CD4-positive, alpha-beta memory T cell (primary cell): ENCODE measurements at regions not wholly inside any gene's neighbourhood (a gene's known extent, or its start where the extent isn't known, plus 50 kb on each side); places are given as distances from the start of the nearest gene placed in this dataset.

Source experiments
- CTCF ChIA-PET: fragments of 350-600 bp; sonication (Branson Sonifier 250); formaldehyde crosslinking; loops from one replicate; lab custom pipeline; 2021; ENCODE audit warnings: inconsistent platforms; ENCODE audit not compliant: partially characterized antibody; lab: Charles Lee
- POLR2A ChIA-PET: fragments of 350-600 bp; sonication (Branson Sonifier 250); formaldehyde crosslinking; loops from one replicate; lab custom pipeline; 2021; ENCODE audit not compliant: partially characterized antibody; lab: Charles Lee
- DNase-seq, 5 donors: peaks; one replicate each; pipeline versions ENCODE4 v3.0.0 to v3.0.0-alpha.2; 2020 to 2022; ENCODE audit warnings: mixed read lengths in 1 of 5
- H3K27ac ChIP-seq: one replicate; pipeline ENCODE4 v1.7.0; 2013; ENCODE audit warnings: low read depth, low read length
- H3K27me3 ChIP-seq: 2 replicates; pipeline ENCODE4 v1.7.0; 2013; ENCODE audit warnings: mild to moderate bottlenecking, low read length, moderate library complexity; ENCODE audit not compliant: insufficient read depth
- H3K36me3 ChIP-seq: 2 replicates; pipeline ENCODE4 v1.7.0; 2013; ENCODE audit warnings: mild to moderate bottlenecking, low read length, moderate library complexity; ENCODE audit not compliant: insufficient read depth
- H3K4me1 ChIP-seq: 2 replicates; pipeline ENCODE4 v1.7.0; 2013; ENCODE audit warnings: mild to moderate bottlenecking, low read length, moderate library complexity; ENCODE audit not compliant: insufficient read depth
- H3K4me3 ChIP-seq, 2 donors: one replicate each; pipeline ENCODE4 v1.7.0; 2013; ENCODE audit warnings: low read length in 2 of 2, mild to moderate bottlenecking in 1 of 2
- H3K9me3 ChIP-seq, 2 donors: one replicate each; pipeline ENCODE4 v1.7.0; 2013; ENCODE audit warnings: low read length in 2 of 2, control low read depth in 1 of 2; ENCODE audit not compliant: control insufficient read depth in 1 of 2
- H3K27ac Mint-ChIP-seq, 7 donors: one replicate each; pipeline ENCODE4 v1.8.0; 2020 to 2021; ENCODE audit warnings: mixed read lengths in 7 of 7, mild to moderate bottlenecking in 6 of 7, inconsistent platforms in 3 of 7, moderate library complexity in 3 of 7
- H3K27me3 Mint-ChIP-seq, 2 donors: one replicate each; pipeline ENCODE4 v1.8.0; 2020 to 2021; ENCODE audit warnings: mixed read lengths in 2 of 2
- H3K36me3 Mint-ChIP-seq, 2 donors: one replicate each; pipeline ENCODE4 v1.8.0; 2020 to 2021; ENCODE audit warnings: mixed read lengths in 2 of 2, inconsistent platforms in 1 of 2, mild to moderate bottlenecking in 1 of 2
- H3K4me1 Mint-ChIP-seq, 4 donors: one replicate each; pipeline ENCODE4 v1.8.0; 2020 to 2021; ENCODE audit warnings: mixed read lengths in 4 of 4, mild to moderate bottlenecking in 1 of 4
- H3K4me3 Mint-ChIP-seq, 8 donors: one replicate each; pipeline ENCODE4 v1.8.0; 2020 to 2021; ENCODE audit warnings: mixed read lengths in 8 of 8, mild to moderate bottlenecking in 7 of 8, moderate library complexity in 6 of 8, inconsistent platforms in 3 of 8
- H3K9me3 Mint-ChIP-seq, 8 donors: one replicate each; pipeline ENCODE4 v1.8.0; 2020 to 2021; ENCODE audit warnings: mixed read lengths in 8 of 8, mild to moderate bottlenecking in 5 of 8, inconsistent platforms in 3 of 8, moderate library complexity in 1 of 8
- intact Hi-C: fragments of 100-400 bp; cut with micrococcal nuclease; formaldehyde crosslinking; loops from one replicate; pipeline ENCODE4 v1.15.1; 2023

DNA sequence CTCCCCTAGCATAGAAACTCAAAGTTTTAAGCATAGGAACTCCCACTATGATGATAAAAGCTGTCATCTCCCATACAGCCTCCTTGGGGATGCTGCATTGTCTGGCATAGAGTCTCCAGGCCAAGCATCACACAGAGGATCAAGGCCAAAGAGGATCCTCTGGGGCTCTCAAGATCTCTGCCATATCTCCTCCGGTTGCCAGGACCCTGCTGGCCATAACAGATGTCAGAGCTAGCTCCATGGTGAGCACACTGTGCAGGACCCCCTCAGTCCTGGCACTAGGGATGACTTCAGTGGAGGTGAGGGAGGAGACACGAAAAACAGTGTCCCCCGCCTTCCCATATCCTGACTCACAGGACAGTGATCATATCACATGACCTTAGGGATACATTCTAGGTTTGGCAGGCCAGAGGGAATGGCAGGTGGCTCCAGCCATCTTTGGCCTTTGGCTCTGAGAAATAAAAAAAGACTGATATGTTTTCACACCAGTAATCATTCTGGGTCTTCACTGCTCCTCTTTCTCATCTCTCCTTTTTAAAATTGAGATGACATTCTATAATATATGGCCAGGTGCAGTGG lies 235.0 kb downstream of the MYCN start:
- Histone ChIP-seq H3K27ac (no peak overlapping the region), H3K4me3 (no peak overlapping the region), H3K4me1 (no peaks in the 10 kb centered on the region), H3K36me3 (no peaks in the 10 kb centered on the region), H3K9me3 (no peaks in the 10 kb centered on the region), H3K27me3 (no peaks in the 10 kb centered on the region)
- Mint-ChIP-seq H3K36me3 (no peaks in the 10 kb centered on the region), H3K4me1 (no peaks in the 10 kb centered on the region), H3K27ac (no peak overlapping the region), H3K27me3 (peaks cover 0 to 4% of the 10 kb centered on the region in 2 donors), H3K4me3 (no peak overlapping the region), H3K9me3 (peaks cover 0 to 4% (median 0%) of the 10 kb centered on the region in 8 donors)
- DNase-seq, result no peak
- intact Hi-C loops, result no loop called here
- ChIA-PET CTCF (no interaction called here), POLR2A (no interaction called here)

DNA sequence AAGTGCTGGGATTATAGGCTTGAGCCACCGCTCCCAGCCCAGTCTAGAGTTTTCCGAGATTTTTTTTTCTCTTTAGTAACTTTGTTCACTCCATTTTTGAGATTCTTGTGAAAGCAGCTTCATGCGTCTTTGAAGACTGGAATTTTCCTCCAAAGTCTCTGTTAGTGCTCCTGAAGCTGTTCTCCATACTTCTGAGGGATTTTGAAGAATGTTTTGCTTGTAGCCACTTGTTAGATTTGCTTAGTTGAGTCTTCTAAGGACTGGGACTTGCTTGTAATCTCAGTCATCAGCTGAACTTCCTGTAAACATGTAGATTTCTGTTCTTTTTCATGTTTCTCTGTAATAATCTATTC lies 234.3 kb downstream of the MYCN start:
- Histone ChIP-seq H3K27me3 (no peaks in the 10 kb centered on the region), H3K36me3 (no peaks in the 10 kb centered on the region), H3K9me3 (no peaks in the 10 kb centered on the region), H3K4me1 (no peaks in the 10 kb centered on the region), H3K4me3 (no peak overlapping the region), H3K27ac (no peak overlapping the region)
- DNase-seq, result no peak
- no peak overlapping the region for H3K4me3 Mint-ChIP-seq
- H3K36me3 Mint-ChIP-seq, result no peaks in the 10 kb centered on the region
- intact Hi-C loops, result no loop called here
- ChIA-PET POLR2A (no interaction called here), CTCF (no interaction called here)
- no peak overlapping the region for H3K27ac Mint-ChIP-seq
- peaks cover 0 to 2% of the 10 kb centered on the region in 2 donors for H3K27me3 Mint-ChIP-seq
- peaks cover 0 to 4% (median 0%) of the 10 kb centered on the region in 8 donors for H3K9me3 Mint-ChIP-seq
- no peaks in the 10 kb centered on the region for H3K4me1 Mint-ChIP-seq

DNA sequence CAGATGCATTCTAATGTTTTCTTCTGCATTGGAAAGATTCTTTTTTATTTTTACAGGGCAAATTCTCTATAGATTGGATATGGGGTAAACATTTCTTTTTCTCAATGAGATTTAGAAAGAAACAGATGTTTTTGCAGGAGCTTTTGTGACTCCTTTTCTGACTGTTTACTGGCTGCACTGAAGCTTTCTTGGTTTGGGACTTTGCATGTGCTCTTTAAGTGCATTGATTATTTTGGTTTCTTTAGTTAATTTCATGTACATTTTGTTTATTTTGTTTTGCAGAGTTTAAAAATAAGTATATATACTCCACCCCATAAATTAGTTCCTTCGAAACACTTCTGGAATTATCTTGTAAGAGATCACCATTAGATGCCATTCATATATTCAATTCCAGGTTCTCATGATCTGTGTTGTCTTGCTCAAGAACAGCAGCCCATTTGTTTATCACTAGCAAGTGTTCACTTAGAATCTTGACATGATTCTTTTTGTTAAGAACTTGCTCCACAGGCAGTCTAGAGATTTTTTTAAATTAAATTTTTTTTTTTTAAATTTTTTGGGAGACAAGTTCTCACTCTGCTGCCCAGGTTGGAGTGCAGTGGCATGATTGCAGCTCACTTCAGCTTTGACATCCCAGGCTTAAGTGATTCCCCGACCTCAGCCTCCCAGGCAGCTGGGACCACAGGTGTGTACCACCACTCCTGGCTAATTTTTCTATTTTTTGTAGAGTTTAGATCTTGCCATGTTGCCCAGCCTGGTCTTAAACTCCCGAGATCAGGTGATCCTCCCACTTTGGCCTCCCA lies 233.7 kb downstream of the MYCN start:
- peaks cover 0 to 4% (median 0%) of the 10 kb centered on the region in 8 donors for H3K9me3 Mint-ChIP-seq
- H3K4me1 Mint-ChIP-seq, result no peaks in the 10 kb centered on the region
- no peaks in the 10 kb centered on the region for H3K36me3 ChIP-seq
- no peak overlapping the region for H3K27ac ChIP-seq
- no peak overlapping the region for H3K4me3 Mint-ChIP-seq
- no peaks in the 10 kb centered on the region for H3K9me3 ChIP-seq
- DNase-seq, result no peak
- H3K4me1 ChIP-seq, result no peaks in the 10 kb centered on the region
- H3K27ac Mint-ChIP-seq, result no peak overlapping the region
- ChIA-PET CTCF (no interaction called here), POLR2A (no interaction called here)
- H3K27me3 Mint-ChIP-seq, result peaks cover 0 to 2% of the 10 kb centered on the region in 2 donors
- intact Hi-C loops, result no loop called here
- no peak overlapping the region for H3K4me3 ChIP-seq
- H3K36me3 Mint-ChIP-seq, result no peaks in the 10 kb centered on the region
- H3K27me3 ChIP-seq, result no peaks in the 10 kb centered on the region

DNA sequence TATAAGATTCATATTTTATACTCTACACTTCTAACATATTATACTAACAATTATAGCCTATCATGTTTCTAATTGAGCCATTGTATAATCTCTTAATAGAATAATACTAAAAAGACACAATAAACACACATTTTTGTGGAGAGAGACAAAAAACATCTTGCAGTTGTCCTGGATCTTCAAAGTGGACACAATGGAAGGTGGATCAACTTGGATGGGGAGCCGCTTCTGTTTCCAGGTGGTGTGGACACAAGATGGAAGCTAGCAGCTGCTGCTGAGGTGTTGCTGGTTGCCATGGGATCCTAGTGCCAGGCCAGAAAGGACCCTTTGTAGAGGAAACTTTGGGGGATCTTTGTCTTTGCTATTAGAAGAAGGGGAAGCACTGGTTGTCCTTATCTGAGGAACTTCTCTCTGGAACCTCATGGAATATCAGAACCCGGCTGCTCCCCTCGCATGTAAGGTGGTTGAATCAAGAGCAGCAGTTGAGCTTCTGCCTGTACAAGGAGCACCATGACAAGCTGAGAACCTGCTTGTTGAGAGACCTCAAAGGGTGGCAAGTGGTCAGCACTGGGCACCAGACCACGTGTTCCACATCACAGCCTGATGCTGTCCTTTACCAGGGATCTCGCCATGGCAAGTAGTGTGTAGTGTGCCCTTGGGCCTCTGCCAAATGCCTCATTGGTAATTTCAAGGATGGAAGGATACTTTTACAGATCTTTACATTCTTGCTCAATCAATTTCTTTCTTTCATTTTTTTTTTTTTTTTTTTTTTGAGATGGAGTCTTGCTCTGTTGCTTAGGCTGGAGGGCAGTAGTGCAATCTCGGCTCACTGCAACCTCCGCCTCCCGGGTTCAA lies 232.2 kb downstream of the MYCN start:
- Histone ChIP-seq H3K9me3 (no peaks in the 10 kb centered on the region), H3K27ac (no peak overlapping the region), H3K36me3 (no peaks in the 10 kb centered on the region), H3K4me1 (no peaks in the 10 kb centered on the region), H3K4me3 (no peak overlapping the region), H3K27me3 (no peaks in the 10 kb centered on the region)
- Mint-ChIP-seq H3K4me3 (no peak overlapping the region), H3K9me3 (peaks cover 0 to 4% (median 0%) of the 10 kb centered on the region in 8 donors), H3K27me3 (peaks cover 0 to 2% of the 10 kb centered on the region in 2 donors), H3K27ac (no peak overlapping the region), H3K4me1 (no peaks in the 10 kb centered on the region), H3K36me3 (no peaks in the 10 kb centered on the region)
- intact Hi-C loops, result no loop called here
- no peak for DNase-seq
- ChIA-PET CTCF (no interaction called here), POLR2A (no interaction called here)

DNA sequence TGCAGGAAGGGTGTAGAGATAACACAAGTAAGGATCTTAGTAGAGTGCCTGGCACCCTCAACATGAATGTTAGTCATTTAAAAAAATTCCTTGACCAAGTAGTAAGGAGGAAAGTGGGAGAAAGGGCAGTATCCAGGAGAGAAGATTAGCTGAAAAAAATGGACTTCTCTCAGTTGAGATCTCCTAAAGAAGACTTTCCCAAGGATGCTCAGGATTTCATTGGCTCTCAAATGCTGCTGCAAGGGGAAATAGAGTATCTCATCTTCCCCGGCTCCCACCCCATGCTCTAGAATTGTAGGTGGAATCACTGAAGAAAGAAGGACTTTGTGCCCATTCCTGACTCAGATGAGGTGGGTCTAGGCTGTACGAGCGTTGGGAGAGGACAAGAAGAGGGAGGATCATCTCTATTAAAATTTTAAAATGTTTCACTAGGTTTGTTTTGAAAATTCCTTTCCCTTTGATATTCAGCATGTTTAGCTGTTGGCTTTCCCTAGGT lies 231.1 kb downstream of the MYCN start:
- DNase-seq, result no peak
- H3K36me3 Mint-ChIP-seq, result no peaks in the 10 kb centered on the region
- ChIA-PET CTCF (no interaction called here), POLR2A (no interaction called here)
- no peaks in the 10 kb centered on the region for H3K4me1 Mint-ChIP-seq
- Histone ChIP-seq H3K4me3 (no peak overlapping the region), H3K27me3 (no peaks in the 10 kb centered on the region), H3K4me1 (no peaks in the 10 kb centered on the region), H3K27ac (no peak overlapping the region), H3K9me3 (no peaks in the 10 kb centered on the region), H3K36me3 (no peaks in the 10 kb centered on the region)
- no peak overlapping the region for H3K27ac Mint-ChIP-seq
- H3K27me3 Mint-ChIP-seq, result no peaks in the 10 kb centered on the region
- peaks cover 0 to 4% (median 0%) of the 10 kb centered on the region in 8 donors for H3K9me3 Mint-ChIP-seq
- no peak overlapping the region for H3K4me3 Mint-ChIP-seq
- intact Hi-C loops, result no loop called here

DNA sequence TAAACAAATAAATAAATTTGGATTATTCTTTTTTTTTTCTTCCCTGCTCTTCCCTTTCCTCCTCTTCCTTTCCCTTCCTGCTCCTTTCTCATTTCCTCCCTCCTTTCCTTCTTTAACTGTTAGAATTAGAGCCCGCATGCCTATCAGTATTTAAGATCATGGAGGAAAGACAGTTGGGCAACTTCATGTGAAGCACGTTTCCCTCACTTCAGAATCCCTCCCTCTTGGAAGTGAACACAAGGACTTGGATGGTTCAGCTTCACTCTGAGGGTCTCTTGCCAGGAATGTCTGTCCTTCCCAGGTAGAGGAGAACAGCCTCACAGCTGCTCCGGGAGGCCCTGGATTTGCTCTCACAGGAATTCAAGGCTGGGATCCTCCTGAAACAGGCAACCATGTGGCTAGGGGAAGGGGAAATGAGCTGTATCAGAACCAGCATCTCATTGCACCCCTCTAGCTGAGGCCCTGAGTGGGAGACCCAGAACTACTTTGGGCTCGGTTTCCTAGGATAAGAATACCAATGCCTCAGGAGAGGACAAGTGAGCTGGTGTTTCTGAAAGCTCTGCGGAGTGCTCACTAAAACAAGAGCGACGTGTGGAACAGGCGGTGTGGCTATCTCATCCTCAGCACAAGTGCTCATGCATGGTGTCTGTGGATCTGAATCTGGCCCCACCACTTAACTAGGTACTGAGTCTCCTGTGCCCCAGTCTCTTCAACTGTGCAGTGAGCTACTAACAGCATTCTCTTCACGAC lies 230.5 kb downstream of the MYCN start:
- H3K4me3 ChIP-seq, result no peak overlapping the region
- H3K4me1 Mint-ChIP-seq, result no peaks in the 10 kb centered on the region
- no peaks in the 10 kb centered on the region for H3K27me3 ChIP-seq
- no peaks in the 10 kb centered on the region for H3K27me3 Mint-ChIP-seq
- POLR2A ChIA-PET, result no interaction called here
- CTCF ChIA-PET, result no interaction called here
- no peaks in the 10 kb centered on the region for H3K36me3 Mint-ChIP-seq
- no peaks in the 10 kb centered on the region for H3K4me1 ChIP-seq
- no peaks in the 10 kb centered on the region for H3K9me3 ChIP-seq
- H3K27ac Mint-ChIP-seq, result no peak overlapping the region
- peaks cover 0 to 4% (median 0%) of the 10 kb centered on the region in 8 donors for H3K9me3 Mint-ChIP-seq
- intact Hi-C loops, result no loop called here
- DNase-seq, result no peak
- H3K27ac ChIP-seq, result no peak overlapping the region
- no peak overlapping the region for H3K4me3 Mint-ChIP-seq
- no peaks in the 10 kb centered on the region for H3K36me3 ChIP-seq
